NCI-H510A treated with DMSO at 0.1 percent for 48 hours (cell line): ENCODE measurements at regions not wholly inside any gene's neighbourhood (a gene's known extent, or its start where the extent isn't known, plus 50 kb on each side); places are given as distances from the start of the nearest gene placed in this dataset.

Experiments used
- DNase-seq: peaks from one replicate; lab custom pipeline; 2025; lab: John Stamatoyannopoulos, UW

- no peak for DNase-seq
Observed at GRCh38 chr1:163745204-163745603, 423.4 kb downstream of the NUF2 start.

- DNase-seq: no peak
Observed at GRCh38 chr1:163747261-163747660, 425.5 kb downstream of the NUF2 start.

DNA sequence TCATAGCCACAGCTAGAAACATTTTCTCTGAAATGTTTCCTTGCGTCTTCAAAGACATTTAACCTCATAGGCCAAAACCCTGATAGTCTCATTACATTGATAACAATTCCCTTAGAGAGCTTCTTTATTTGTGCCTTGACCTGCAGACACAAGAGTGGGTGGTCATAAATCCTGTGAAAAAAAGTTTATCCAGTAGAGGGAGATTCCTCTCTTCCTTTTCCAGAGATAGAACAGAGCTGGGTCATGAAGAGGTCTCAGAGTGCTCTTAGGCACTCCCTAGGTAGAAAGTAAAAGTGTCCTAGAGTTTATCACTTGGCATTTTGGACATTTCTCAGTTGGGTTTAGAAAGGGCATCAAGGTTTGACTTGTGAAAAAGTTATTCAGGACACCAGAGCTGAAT is 426.1 kb downstream of the NUF2 start:
- DNase-seq: no peak

GRCh38 chr1:163758977-163759670 is 437.4 kb downstream of the NUF2 start:
- DNase-seq: no peak

DNA sequence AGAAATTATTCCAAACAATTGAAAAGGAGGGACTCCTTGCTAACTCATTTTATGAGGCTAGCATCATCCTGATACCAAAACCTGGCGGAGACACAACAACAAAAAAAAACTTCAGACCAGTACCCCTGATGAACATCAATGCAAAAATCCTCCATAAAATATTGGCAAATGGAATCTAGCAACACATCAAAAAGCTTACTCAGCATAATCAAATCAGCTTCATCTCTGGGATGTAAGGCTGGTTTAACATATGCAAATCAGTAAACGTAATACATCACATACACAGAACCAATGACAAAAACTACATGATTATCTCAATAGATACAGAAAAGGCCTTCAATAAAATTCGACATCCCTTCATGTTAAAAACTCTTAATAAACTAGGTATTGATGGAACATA is 440.1 kb downstream of the NUF2 start:
- no peak for DNase-seq

GRCh38 chr1:163766257-163766918 is 444.6 kb downstream of the NUF2 start:
- DNase-seq: peak; percentile 15

- no peak for DNase-seq
Observed at GRCh38 chr1:163768576-163768975, 446.8 kb downstream of the NUF2 start.

- DNase-seq: no peak
Observed at GRCh38 chr1:163770265-163770664, 448.5 kb downstream of the NUF2 start.

DNA sequence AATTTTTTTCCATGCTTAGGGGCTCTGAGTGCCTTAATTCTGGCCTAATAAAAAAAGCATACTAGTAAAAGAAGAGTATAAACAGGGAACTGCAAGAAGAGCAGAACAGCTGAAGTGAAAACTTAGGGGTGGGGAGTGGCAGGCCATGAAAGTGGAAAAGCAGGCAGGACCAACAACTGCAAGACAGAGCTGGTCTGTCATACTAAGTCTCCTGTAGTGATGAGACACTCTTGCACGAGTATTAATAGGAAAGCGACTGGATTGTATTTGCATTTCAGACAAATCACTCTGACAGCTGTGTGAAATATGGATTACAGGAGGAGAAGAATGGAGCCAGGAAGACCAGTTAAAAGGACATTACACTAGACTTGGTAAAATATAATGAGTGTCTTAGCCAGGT is 449.9 kb downstream of the NUF2 start:
- DNase-seq: no peak

GRCh38 chr1:163772246-163772645 is 450.5 kb downstream of the NUF2 start:
- DNase-seq: no peak

- DNase-seq: no peak
Observed at GRCh38 chr1:163773396-163773795, 451.6 kb downstream of the NUF2 start.

DNA sequence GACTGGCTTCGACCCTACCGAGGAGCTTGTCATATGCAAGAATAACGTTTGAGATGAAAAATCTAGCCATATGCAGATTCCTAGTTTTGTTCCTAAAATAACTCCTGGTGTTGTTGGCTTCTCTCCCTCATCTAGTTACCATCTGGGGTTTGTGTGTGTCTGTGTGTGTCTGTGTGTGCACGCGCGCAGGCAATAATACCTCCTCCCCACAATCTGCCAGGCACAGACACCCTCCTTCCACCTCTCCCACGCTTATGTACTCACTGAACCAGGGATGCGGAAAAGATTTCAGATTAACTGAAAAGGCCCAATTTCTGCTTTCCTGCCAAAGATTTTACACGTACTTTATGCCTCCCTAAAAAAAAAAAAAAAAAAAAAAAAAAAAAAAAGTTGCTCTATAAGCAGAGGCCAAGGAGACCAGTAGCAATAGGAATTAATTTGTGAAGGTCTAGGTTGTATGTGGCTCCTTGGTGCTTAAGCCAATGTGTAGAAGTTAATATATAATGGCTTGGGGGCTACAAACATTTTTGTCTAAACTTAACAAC is 452.7 kb downstream of the NUF2 start:
- no peak for DNase-seq

- DNase-seq: no peak
Observed at GRCh38 chr1:163774978-163775620, 453.3 kb downstream of the NUF2 start.

DNA sequence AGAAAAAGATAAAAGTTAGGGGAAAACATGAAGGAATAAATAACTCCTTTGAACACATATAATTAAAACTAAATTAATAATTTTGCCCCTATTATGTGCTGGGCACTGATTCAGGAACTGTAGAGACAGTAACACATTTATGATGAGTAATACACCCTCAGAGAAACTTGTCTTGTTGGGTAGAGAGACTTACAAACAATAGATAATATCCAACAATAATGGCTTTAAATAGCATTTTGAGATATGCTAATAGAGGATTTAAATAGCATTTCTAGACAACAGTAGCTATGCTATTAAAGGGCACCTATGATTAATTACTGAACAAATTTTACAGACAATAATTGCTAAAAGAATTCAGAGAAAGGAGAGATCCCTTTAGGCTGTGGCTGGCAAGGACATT is 455.5 kb downstream of the NUF2 start:
- no peak for DNase-seq

DNA sequence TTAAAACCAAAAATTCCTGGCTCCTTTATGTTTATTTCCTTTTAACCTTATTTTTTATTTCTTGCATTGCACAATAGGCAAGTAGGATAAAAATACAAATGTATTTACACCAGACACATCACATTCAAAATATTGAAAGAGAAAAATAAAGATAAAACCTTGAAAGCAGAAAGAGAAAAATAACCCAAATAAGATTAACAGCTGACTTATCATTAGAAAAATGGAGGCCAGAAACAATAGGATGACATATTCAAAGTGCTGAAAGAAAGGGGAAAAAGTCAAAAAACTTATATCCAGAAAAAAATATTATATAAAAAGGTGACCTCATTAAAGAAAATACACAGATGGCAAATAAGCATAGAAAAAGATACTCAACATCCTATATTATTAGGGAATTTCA is 459.4 kb downstream of the NUF2 start:
- DNase-seq: no peak

DNA sequence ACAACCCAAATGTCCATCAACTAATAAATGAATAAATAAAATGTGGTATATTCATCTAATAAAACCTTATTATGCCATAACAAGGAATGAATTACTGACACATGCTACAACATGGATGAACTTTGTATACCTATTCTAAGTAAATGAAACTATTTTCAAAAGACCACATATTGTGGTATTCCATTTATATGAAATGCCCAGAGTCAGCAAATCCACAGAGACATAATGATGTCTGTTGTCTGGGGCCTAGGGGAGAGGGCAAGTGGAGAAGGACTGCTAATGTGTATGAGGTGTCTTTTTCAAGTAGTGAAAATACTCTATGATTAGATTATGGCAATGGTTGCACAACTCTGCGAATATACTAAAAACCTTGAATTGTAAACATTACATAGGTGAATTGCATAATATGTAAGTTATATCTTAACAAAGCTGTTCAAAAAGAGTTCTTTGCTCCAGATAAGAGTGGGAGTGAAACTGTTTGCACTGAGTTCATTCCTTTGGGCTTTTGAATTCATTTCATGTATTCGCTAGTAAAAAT is 464.2 kb downstream of the NUF2 start:
- DNase-seq: no peak

DNA sequence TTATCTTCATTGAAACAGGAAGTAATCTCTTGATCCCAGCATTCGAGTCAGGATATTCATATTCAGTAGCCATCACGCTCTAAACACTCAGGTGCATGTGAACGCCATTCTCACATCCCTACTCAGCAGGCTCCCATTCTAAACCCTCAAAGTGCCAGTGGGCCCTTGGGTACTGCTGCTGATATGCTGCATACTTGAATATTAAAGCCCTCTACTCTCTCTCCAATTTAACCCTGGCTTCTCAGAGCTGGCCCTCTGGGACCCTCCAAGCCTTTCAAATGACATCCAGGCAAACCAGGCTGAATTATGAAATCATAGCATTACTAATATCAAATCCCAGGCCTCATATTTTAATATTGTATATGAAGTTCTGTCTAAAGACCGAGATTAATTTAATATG is 468.2 kb downstream of the NUF2 start:
- no peak for DNase-seq

DNA sequence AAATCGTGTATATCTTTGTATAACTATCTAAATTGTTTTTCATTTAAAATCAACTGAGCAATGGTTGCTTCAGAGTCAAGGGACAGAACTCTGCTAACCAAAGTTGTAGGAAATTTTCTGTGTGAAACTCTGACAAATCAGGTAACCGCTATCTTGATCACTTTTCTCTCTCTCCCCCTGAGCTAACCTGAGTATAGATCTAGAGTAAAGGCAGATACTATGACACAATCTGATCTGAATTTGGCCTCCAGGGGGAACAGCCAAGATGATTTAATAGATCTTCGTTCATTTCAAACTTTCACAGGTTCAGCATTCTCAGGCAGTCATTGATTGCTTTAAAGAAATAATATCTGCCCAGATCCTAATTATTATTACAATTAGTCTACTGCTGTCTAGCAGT is 472.8 kb downstream of the NUF2 start:
- DNase-seq: no peak

- DNase-seq: peak; percentile 22
Observed at GRCh38 chr1:163796394-163796821, 474.7 kb downstream of the NUF2 start.

- no peak for DNase-seq
Observed at GRCh38 chr1:163797816-163798215, 476.1 kb downstream of the NUF2 start.

DNA sequence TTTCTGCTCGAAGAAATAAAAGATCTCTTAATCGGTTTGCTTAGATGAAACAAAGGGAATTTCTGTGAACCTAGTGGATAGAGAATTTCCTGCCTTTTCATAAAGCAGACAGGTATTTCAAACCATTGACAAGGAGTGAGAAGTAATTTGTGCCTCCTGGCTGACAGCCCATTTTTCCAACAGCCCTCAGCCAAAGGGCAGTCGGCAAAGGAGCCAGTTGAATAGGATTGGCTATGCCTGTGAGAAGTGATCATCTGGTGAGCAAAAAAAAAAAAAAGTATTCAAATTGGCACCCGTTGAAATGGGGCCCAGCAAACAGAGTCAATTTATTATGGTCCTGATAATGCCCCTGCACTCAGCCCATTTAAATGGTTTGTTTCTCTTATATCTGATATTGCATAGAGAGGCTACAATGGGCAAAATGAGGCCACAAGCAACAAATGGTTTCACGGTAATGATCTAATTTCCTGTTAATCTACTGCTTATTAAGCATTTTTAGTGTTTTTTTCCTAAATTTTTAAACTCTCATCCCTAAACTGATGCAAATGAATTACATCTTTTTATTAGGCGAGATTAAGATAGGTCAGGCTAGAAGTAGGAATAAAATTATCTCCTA is 477.5 kb downstream of the NUF2 start:
- DNase-seq: no peak

- no peak for DNase-seq
Observed at GRCh38 chr1:163807331-163808049, 485.7 kb downstream of the NUF2 start.
